ENCODE measurements at regions not wholly inside any gene's neighbourhood (a gene's known extent, or its start where the extent isn't known, plus 50 kb on each side); places are given as distances from the start of the nearest gene placed in this dataset.

GRCh38 chr17:73998653-73999645 lies 204.5 kb upstream of the RPL38 start:
- Histone ChIP-seq H3K27ac (no peak overlapping the region), H3K27me3 (ENCODE audit: insufficient read depth in 3 of 3, low read length in 2 of 3) (peaks cover 0 to 11% (median 5%) of the 10 kb centered on the region in 3 donors), H3K9me3 (no peaks in the 10 kb centered on the region), H3K4me3 (no peak overlapping the region), H3K36me3 (ENCODE audit: insufficient read depth in 1 of 2, low read depth in 1 of 2) (no peaks in the 10 kb centered on the region), H3K4me1 (no peaks in the 10 kb centered on the region)
- DNase-seq (peak in 1 of 2 donors; percentile 46), ATAC-seq (peak in 1 of 4 donors; percentile 43)
- intact Hi-C loops (cut with DNase I), result no loop called here
- TF ChIP-seq CTCF (IDR thresholded peaks at IDR 0.05), result peak; percentile 44
- 12 to 18% (median 14%) methylated on average over 23 of the region's 23 CpGs for WGBS, 3 donors

GRCh38 chr17:74001145-74001544 lies 202.3 kb upstream of the RPL38 start:
- no peaks in the 10 kb centered on the region for H3K4me1 ChIP-seq
- H3K36me3 ChIP-seq (ENCODE audit: insufficient read depth in 1 of 2, low read depth in 1 of 2), result no peaks in the 10 kb centered on the region
- H3K9me3 ChIP-seq, result no peaks in the 10 kb centered on the region
- H3K4me3 ChIP-seq, result no peak overlapping the region
- ATAC-seq (no peak), DNase-seq (peak in 1 of 2 donors; percentile 15)
- H3K27me3 ChIP-seq (ENCODE audit: insufficient read depth in 3 of 3, low read length in 2 of 3), result peaks cover 0 to 11% (median 5%) of the 10 kb centered on the region in 3 donors
- no peak overlapping the region for H3K27ac ChIP-seq
- 24 to 43% (median 30%) methylated on average over 5 of the region's 5 CpGs for WGBS, 3 donors
- TF ChIP-seq CTCF (IDR thresholded peaks at IDR 0.05), result no peak
- intact Hi-C loops (cut with DNase I), result no loop called here

GRCh38 chr17:74002241-74002640 lies 201.2 kb upstream of the RPL38 start:
- H3K4me1 ChIP-seq, result no peaks in the 10 kb centered on the region
- intact Hi-C loops (cut with DNase I), result no loop called here
- H3K9me3 ChIP-seq, result no peaks in the 10 kb centered on the region
- peak in 1 of 2 donors; percentile 6 for DNase-seq
- ATAC-seq, result no peak
- H3K27me3 ChIP-seq (ENCODE audit: insufficient read depth in 3 of 3, low read length in 2 of 3), result peaks cover 0 to 16% (median 5%) of the 10 kb centered on the region in 3 donors
- no peak for TF ChIP-seq CTCF (IDR thresholded peaks at IDR 0.05)
- H3K36me3 ChIP-seq (ENCODE audit: insufficient read depth in 1 of 2, low read depth in 1 of 2), result no peaks in the 10 kb centered on the region
- 71 to 77% (median 76%) methylated on average over 5 of the region's 5 CpGs for WGBS, 3 donors
- no peak overlapping the region for H3K4me3 ChIP-seq
- H3K27ac ChIP-seq, result no peak overlapping the region

GRCh38 chr17:74004056-74004455 lies 199.4 kb upstream of the RPL38 start:
- DNase-seq, result no peak
- no peaks in the 10 kb centered on the region for H3K9me3 ChIP-seq
- ATAC-seq, result no peak
- no peak overlapping the region for H3K27ac ChIP-seq
- intact Hi-C loops (cut with DNase I), result no loop called here
- H3K4me3 ChIP-seq, result no peak overlapping the region
- H3K4me1 ChIP-seq, result no peaks in the 10 kb centered on the region
- H3K27me3 ChIP-seq (ENCODE audit: insufficient read depth in 3 of 3, low read length in 2 of 3), result peaks cover 0 to 16% (median 4%) of the 10 kb centered on the region in 3 donors
- no peaks in the 10 kb centered on the region for H3K36me3 ChIP-seq (ENCODE audit: insufficient read depth in 1 of 2, low read depth in 1 of 2)
- TF ChIP-seq CTCF (IDR thresholded peaks at IDR 0.05), result no peak
- 81 to 82% (median 81%) methylated on average over 7 of the region's 7 CpGs for WGBS, 3 donors

Measured in psoas muscle (tissue), 7 donors.